CD14-positive monocyte (primary cell): ENCODE measurements at regions not wholly inside any gene's neighbourhood (a gene's known extent, or its start where the extent isn't known, plus 50 kb on each side); places are given as distances from the start of the nearest gene placed in this dataset.

ENCODE experiments used
- DNase-seq, 3 donors: peaks; one replicate each; pipeline ENCODE4 v3.0.0-alpha.2; 2011 to 2022
- H2AFZ ChIP-seq: 2 replicates; pipeline ENCODE4 v1.6.0; 2012; ENCODE audit warnings: mild to moderate bottlenecking, low read depth, low read length, inconsistent platforms; ENCODE audit not compliant: insufficient read depth, poor library complexity, severe bottlenecking
- H3K27ac ChIP-seq, 2 donors: 1 replicate in 1 of 2; 2 replicates in 1 of 2; pipeline ENCODE4 v1.5.1; 2012 to 2013; ENCODE audit warnings: low read length in 2 of 2, control low read depth in 1 of 2, inconsistent platforms in 1 of 2, low read depth in 1 of 2, mild to moderate bottlenecking in 1 of 2
- H3K27me3 ChIP-seq, 2 donors: one replicate each; pipeline versions ENCODE4 v1.6.0 to v1.6.1; 2011 to 2013; ENCODE audit warnings: low read length in 2 of 2; ENCODE audit not compliant: control insufficient read depth in 2 of 2, insufficient read depth in 2 of 2
- H3K36me3 ChIP-seq, 2 donors: replicated peaks in 1 of 2; 1 replicate in 1 of 2; 2 replicates in 1 of 2; pipeline versions ENCODE4 v1.5.1 to v1.6.1; 2012 to 2013; ENCODE audit warnings: low read length in 2 of 2, control low read depth in 1 of 2, inconsistent platforms in 1 of 2, mild to moderate bottlenecking in 1 of 2; ENCODE audit not compliant: insufficient read depth in 2 of 2, control insufficient read depth in 1 of 2
- H3K4me1 ChIP-seq, 2 donors: 1 replicate in 1 of 2; 2 replicates in 1 of 2; pipeline versions ENCODE4 v1.5.1 to v1.6.1; 2012 to 2013; ENCODE audit warnings: low read length in 2 of 2, control low read depth in 1 of 2, inconsistent platforms in 1 of 2, mild to moderate bottlenecking in 1 of 2, moderate library complexity in 1 of 2; ENCODE audit not compliant: insufficient read depth in 2 of 2, control insufficient read depth in 1 of 2
- H3K4me2 ChIP-seq: replicated peaks from 2 replicates; pipeline ENCODE3; 2012; ENCODE audit warnings: low read length, moderate library complexity, mild to moderate bottlenecking; ENCODE audit not compliant: poor library complexity, severe bottlenecking; ENCODE audit errors: extremely low read depth
- H3K4me3 ChIP-seq, 3 experiments: fragments of 200-600 bp in 1 of 3; sonication (generic) in 1 of 3; replicated peaks in 1 of 3; 1 replicate in 2 of 3; 2 replicates in 1 of 3; pipeline ENCODE4 v1.5.1; 2011 to 2013; ENCODE audit warnings: low read length in 3 of 3, mild to moderate bottlenecking in 3 of 3, control low read depth in 2 of 3, low read depth in 2 of 3, inconsistent platforms in 1 of 3, moderate library complexity in 1 of 3
- H3K79me2 ChIP-seq: 2 replicates; pipeline ENCODE4 v1.6.0; 2012; ENCODE audit warnings: mild to moderate bottlenecking, control low read depth, inconsistent platforms, low read length, moderate library complexity; ENCODE audit not compliant: insufficient read depth
- H3K9ac ChIP-seq: 2 replicates; pipeline ENCODE4 v1.6.0; 2017; ENCODE audit warnings: low read length, mild to moderate bottlenecking; ENCODE audit not compliant: insufficient read depth, poor library complexity, severe bottlenecking
- H3K9me3 ChIP-seq, 2 donors: replicated peaks in 1 of 2; 1 replicate in 1 of 2; 2 replicates in 1 of 2; pipeline versions ENCODE4 v1.5.1 to v1.6.1; 2012 to 2013; ENCODE audit warnings: low read length in 2 of 2, control low read depth in 1 of 2; ENCODE audit not compliant: control insufficient read depth in 1 of 2, insufficient read depth in 1 of 2
- H4K20me1 ChIP-seq: 2 replicates; pipeline ENCODE4 v1.6.0; 2012; ENCODE audit warnings: mild to moderate bottlenecking, low read length, control low read depth, moderate library complexity; ENCODE audit not compliant: insufficient read depth
- H3K27ac Mint-ChIP-seq, 7 donors: one replicate each; pipeline ENCODE4 v1.8.0; 2020; ENCODE audit warnings: mild to moderate bottlenecking in 7 of 7, mixed read lengths in 7 of 7, moderate library complexity in 6 of 7, inconsistent platforms in 2 of 7
- H3K27me3 Mint-ChIP-seq, 3 donors: one replicate each; pipeline ENCODE4 v1.8.0; 2021 to 2022; ENCODE audit warnings: low read depth in 3 of 3, mild to moderate bottlenecking in 3 of 3, mixed read lengths in 3 of 3, moderate library complexity in 3 of 3, inconsistent platforms in 1 of 3
- H3K36me3 Mint-ChIP-seq, 2 donors: one replicate each; pipeline ENCODE4 v1.8.0; 2020; ENCODE audit warnings: mixed read lengths in 2 of 2, inconsistent platforms in 1 of 2, mild to moderate bottlenecking in 1 of 2
- H3K4me1 Mint-ChIP-seq: one replicate; pipeline ENCODE4 v1.8.0; 2020; ENCODE audit warnings: mild to moderate bottlenecking, mixed read lengths
- H3K4me3 Mint-ChIP-seq, 2 donors: one replicate each; pipeline ENCODE4 v1.8.0; 2020; ENCODE audit warnings: mild to moderate bottlenecking in 2 of 2, mixed read lengths in 2 of 2, moderate library complexity in 1 of 2
- H3K9me3 Mint-ChIP-seq, 7 donors: one replicate each; pipeline ENCODE4 v1.8.0; 2020 to 2022; ENCODE audit warnings: mixed read lengths in 7 of 7, mild to moderate bottlenecking in 6 of 7, moderate library complexity in 6 of 7, inconsistent platforms in 2 of 7
- CTCF ChIP-seq: fragments of 200-600 bp; IDR thresholded peaks from one replicate; pipeline ENCODE4 v1.8.0; 2022; ENCODE audit warnings: antibody characterized with exemption, mild to moderate bottlenecking
- WGBS: methylation state at CpG from one replicate; pipeline ENCODE4 v1.1.5; 2013; ENCODE audit warnings: missing lambda C conversion rate; ENCODE audit not compliant: insufficient coverage; 5-methylcytosine and 5-hydroxymethylcytosine counted together
- intact Hi-C, 2 donors: fragments of 100-400 bp; cut with micrococcal nuclease; formaldehyde crosslinking; loops; one replicate each; pipeline versions ENCODE4 v1.15.0 to v1.15.1; 2023

- no peaks in the 10 kb centered on the region for H3K4me1 Mint-ChIP-seq
- H3K27ac Mint-ChIP-seq = no peak overlapping the region
- H3K9ac ChIP-seq = no peak overlapping the region
- no peak overlapping the region for H3K4me3 Mint-ChIP-seq
- H3K9me3 Mint-ChIP-seq = peaks cover 0 to 11% (median 4%) of the 10 kb centered on the region in 7 donors
- H3K79me2 ChIP-seq = no peaks in the 10 kb centered on the region
- no peak for DNase-seq
- no peaks in the 10 kb centered on the region for H4K20me1 ChIP-seq
- TF ChIP-seq CTCF = no peak
- no peak overlapping the region for H2AFZ ChIP-seq
- H3K27ac ChIP-seq = no peak overlapping the region
- no peak overlapping the region for H3K4me2 ChIP-seq
- H3K36me3 ChIP-seq = no peaks in the 10 kb centered on the region
- H3K36me3 Mint-ChIP-seq = no peaks in the 10 kb centered on the region
- H3K9me3 ChIP-seq = no peaks in the 10 kb centered on the region
- no peaks in the 10 kb centered on the region for H3K27me3 ChIP-seq
- H3K4me3 ChIP-seq = no peak overlapping the region
- H3K4me1 ChIP-seq = no peaks in the 10 kb centered on the region
- WGBS = 100% methylated on average over 1 of the region's 3 CpGs
- intact Hi-C loops = no loop called here
- no peaks in the 10 kb centered on the region for H3K27me3 Mint-ChIP-seq
These were observed 120.7 kb upstream of the HCCS start for GRCh38 chrX:10990418-10990817.

GRCh38 chrX:10990976-10991375 lies 120.2 kb upstream of the HCCS start:
- Histone ChIP-seq H3K9ac (no peak overlapping the region), H2AFZ (no peak overlapping the region), H3K4me3 (no peak overlapping the region), H3K79me2 (no peaks in the 10 kb centered on the region), H4K20me1 (no peaks in the 10 kb centered on the region), H3K9me3 (no peaks in the 10 kb centered on the region), H3K27me3 (no peaks in the 10 kb centered on the region), H3K36me3 (no peaks in the 10 kb centered on the region), H3K4me2 (no peak overlapping the region), H3K4me1 (no peaks in the 10 kb centered on the region), H3K27ac (no peak overlapping the region)
- Mint-ChIP-seq H3K36me3 (no peaks in the 10 kb centered on the region), H3K9me3 (peaks cover 0 to 11% (median 4%) of the 10 kb centered on the region in 7 donors), H3K4me3 (no peak overlapping the region), H3K4me1 (no peaks in the 10 kb centered on the region), H3K27ac (no peak overlapping the region), H3K27me3 (no peaks in the 10 kb centered on the region)
- DNase-seq = no peak
- no peak for TF ChIP-seq CTCF
- WGBS = no CpG with 5 or more reads among the region's 4 CpGs
- intact Hi-C loops = no loop called here
